ENCODE measurements at regions not wholly inside any gene's neighbourhood (a gene's known extent, or its start where the extent isn't known, plus 50 kb on each side); places are given as distances from the start of the nearest gene placed in this dataset.

DNA sequence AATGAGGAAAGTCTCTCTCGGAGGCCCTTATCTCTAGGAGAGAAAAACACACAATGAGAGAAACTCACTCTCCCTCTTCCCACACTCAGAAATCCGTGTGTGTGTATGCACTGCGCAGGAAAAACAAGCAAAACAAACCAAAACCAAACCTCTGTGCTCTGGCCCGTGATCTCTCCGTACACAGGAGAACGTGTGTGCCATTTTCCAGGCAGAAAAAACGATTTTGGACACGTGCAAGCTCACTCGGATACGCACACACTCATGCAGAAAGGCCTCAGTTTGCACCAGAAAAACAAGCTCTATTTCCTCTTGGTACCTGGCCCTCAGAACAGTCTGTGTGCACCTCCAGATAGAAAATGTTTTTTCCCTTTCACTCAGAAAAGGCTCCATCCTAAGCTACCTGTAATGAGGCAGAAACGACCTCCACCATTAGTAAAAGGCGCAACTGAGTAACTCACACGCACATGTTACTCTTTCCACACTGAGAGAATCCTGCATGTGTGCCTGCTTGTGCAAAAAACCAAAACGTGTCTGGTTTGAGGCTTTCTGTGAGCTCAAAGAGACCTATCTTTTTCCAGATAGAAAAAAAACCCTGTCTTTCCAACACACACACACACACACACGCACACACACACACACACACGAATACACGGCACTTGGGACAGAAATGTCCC, 99.2 kb downstream of the EDN3 start:
- TF ChIP-seq, protein P1, sequence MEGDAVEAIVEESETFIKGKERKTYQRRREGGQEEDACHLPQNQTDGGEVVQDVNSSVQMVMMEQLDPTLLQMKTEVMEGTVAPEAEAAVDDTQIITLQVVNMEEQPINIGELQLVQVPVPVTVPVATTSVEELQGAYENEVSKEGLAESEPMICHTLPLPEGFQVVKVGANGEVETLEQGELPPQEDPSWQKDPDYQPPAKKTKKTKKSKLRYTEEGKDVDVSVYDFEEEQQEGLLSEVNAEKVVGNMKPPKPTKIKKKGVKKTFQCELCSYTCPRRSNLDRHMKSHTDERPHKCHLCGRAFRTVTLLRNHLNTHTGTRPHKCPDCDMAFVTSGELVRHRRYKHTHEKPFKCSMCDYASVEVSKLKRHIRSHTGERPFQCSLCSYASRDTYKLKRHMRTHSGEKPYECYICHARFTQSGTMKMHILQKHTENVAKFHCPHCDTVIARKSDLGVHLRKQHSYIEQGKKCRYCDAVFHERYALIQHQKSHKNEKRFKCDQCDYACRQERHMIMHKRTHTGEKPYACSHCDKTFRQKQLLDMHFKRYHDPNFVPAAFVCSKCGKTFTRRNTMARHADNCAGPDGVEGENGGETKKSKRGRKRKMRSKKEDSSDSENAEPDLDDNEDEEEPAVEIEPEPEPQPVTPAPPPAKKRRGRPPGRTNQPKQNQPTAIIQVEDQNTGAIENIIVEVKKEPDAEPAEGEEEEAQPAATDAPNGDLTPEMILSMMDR (IDR thresholded peaks at IDR 0.05 in 2 of 3, conservative IDR thresholded peaks at IDR 0.05 in 1 of 3; ENCODE audit: insufficient read depth in 2 of 3, low read depth in 1 of 3, low read length in 3 of 3): no peak
- TF ChIP-seq, protein P2, sequence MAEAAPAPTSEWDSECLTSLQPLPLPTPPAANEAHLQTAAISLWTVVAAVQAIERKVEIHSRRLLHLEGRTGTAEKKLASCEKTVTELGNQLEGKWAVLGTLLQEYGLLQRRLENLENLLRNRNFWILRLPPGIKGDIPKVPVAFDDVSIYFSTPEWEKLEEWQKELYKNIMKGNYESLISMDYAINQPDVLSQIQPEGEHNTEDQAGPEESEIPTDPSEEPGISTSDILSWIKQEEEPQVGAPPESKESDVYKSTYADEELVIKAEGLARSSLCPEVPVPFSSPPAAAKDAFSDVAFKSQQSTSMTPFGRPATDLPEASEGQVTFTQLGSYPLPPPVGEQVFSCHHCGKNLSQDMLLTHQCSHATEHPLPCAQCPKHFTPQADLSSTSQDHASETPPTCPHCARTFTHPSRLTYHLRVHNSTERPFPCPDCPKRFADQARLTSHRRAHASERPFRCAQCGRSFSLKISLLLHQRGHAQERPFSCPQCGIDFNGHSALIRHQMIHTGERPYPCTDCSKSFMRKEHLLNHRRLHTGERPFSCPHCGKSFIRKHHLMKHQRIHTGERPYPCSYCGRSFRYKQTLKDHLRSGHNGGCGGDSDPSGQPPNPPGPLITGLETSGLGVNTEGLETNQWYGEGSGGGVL (CRISPR knock-in tag; IDR thresholded peaks at IDR 0.05): no peak
- TF ChIP-seq ZNF384 (IDR thresholded peaks at IDR 0.05; ENCODE audit: low read depth, low read length): no peak
- TF ChIP-seq NR2F6 (CRISPR knock-in tag; IDR thresholded peaks at IDR 0.05): no peak
- TF ChIP-seq ZNF274 (IDR thresholded peaks at IDR 0.05; ENCODE audit: borderline replicate concordance, low read depth, low read length): no peak
- no peak for TF ChIP-seq EHMT2 (IDR thresholded peaks at IDR 0.05)

Measured in K562 (cell line).